Stimulated activated naive CD8-positive, alpha-beta T cell treated with anti-CD3 and anti-CD28 coated beads, Interleukin-15, amount 100 ng/mL, for 72 hours (primary cell): ENCODE measurements at regions not wholly inside any gene's neighbourhood (a gene's known extent, or its start where the extent isn't known, plus 50 kb on each side); places are given as distances from the start of the nearest gene placed in this dataset.
"Not testable (repeated sequence)": the region's sequence is repeated elsewhere in the genome, so short reads cannot be mapped to it uniquely, and the experiment has no call there.

Experiments used
- ATAC-seq: fragments of 150-1000 bp; cut with Tn5 transposase; 2 replicates; pipeline ENCODE4 v1.10.0; 2021; ENCODE audit warnings: mild to moderate bottlenecking, moderate library complexity
- DNase-seq, 2 donors: peaks; one replicate each; pipeline ENCODE4 v3.0.0; 2021 to 2022
- H3K27ac Mint-ChIP-seq, 2 donors: one replicate each; pipeline ENCODE4 v1.8.0; 2022; ENCODE audit warnings: mild to moderate bottlenecking in 2 of 2, mixed read lengths in 2 of 2, moderate library complexity in 2 of 2
- H3K27me3 Mint-ChIP-seq: one replicate; pipeline ENCODE4 v1.8.0; 2022; ENCODE audit warnings: mixed read lengths
- H3K4me1 Mint-ChIP-seq: one replicate; pipeline ENCODE4 v1.8.0; 2022; ENCODE audit warnings: mild to moderate bottlenecking, mixed read lengths
- H3K4me3 Mint-ChIP-seq, 2 donors: one replicate each; pipeline ENCODE4 v1.8.0; 2022; ENCODE audit warnings: mild to moderate bottlenecking in 2 of 2, mixed read lengths in 2 of 2, moderate library complexity in 1 of 2
- H3K9me3 Mint-ChIP-seq, 2 donors: one replicate each; pipeline ENCODE4 v1.8.0; 2022; ENCODE audit warnings: mixed read lengths in 2 of 2

GRCh38 chr2:58720033-58720769, 479.1 kb upstream of the FANCL start:
- Mint-ChIP-seq H3K27me3 (no peaks in the 10 kb centered on the region), H3K4me1 (no peaks in the 10 kb centered on the region), H3K27ac (no peak overlapping the region), H3K9me3 (no peaks in the 10 kb centered on the region), H3K4me3 (no peak overlapping the region)
- DNase-seq (no peak), ATAC-seq (no peak)

- no peaks in the 10 kb centered on the region for H3K4me1 Mint-ChIP-seq
- no peak overlapping the region for H3K4me3 Mint-ChIP-seq
- H3K27me3 Mint-ChIP-seq, result no peaks in the 10 kb centered on the region
- H3K27ac Mint-ChIP-seq, result no peak overlapping the region
- DNase-seq (no peak), ATAC-seq (no peak)
- no peaks in the 10 kb centered on the region for H3K9me3 Mint-ChIP-seq
Observed at GRCh38 chr2:58715344-58715743, 474.2 kb upstream of the FANCL start.

GRCh38 chr2:58714238-58714637, 473.1 kb upstream of the FANCL start:
- DNase-seq, result no peak
- no peaks in the 10 kb centered on the region for H3K27me3 Mint-ChIP-seq
- ATAC-seq, result no peak
- no peaks in the 10 kb centered on the region for H3K4me1 Mint-ChIP-seq
- H3K9me3 Mint-ChIP-seq, result no peaks in the 10 kb centered on the region
- H3K27ac Mint-ChIP-seq, result no peak overlapping the region
- no peak overlapping the region for H3K4me3 Mint-ChIP-seq

GRCh38 chr2:58710795-58711279, 469.7 kb upstream of the FANCL start:
- ATAC-seq (no peak), DNase-seq (no peak)
- no peaks in the 10 kb centered on the region for H3K9me3 Mint-ChIP-seq
- H3K4me1 Mint-ChIP-seq, result no peaks in the 10 kb centered on the region
- no peak overlapping the region for H3K4me3 Mint-ChIP-seq
- no peak overlapping the region for H3K27ac Mint-ChIP-seq
- H3K27me3 Mint-ChIP-seq, result no peaks in the 10 kb centered on the region

- Mint-ChIP-seq H3K27me3 (no peaks in the 10 kb centered on the region), H3K4me1 (no peaks in the 10 kb centered on the region), H3K27ac (no peak overlapping the region), H3K4me3 (no peak overlapping the region), H3K9me3 (no peaks in the 10 kb centered on the region)
- ATAC-seq, result peak; percentile 46
- no peak for DNase-seq
Observed at GRCh38 chr2:58709687-58710354, 468.7 kb upstream of the FANCL start.

- ATAC-seq, result peak; percentile 12
- Mint-ChIP-seq H3K4me1 (no peaks in the 10 kb centered on the region), H3K27ac (no peak overlapping the region)
Observed at GRCh38 chr2:58709274-58709673, 468.1 kb upstream of the FANCL start.

GRCh38 chr2:58708565-58708964, 467.4 kb upstream of the FANCL start:
- H3K4me1 Mint-ChIP-seq, result no peaks in the 10 kb centered on the region
- H3K27ac Mint-ChIP-seq, result no peak overlapping the region
- H3K9me3 Mint-ChIP-seq, result no peaks in the 10 kb centered on the region
- DNase-seq (no peak), ATAC-seq (no peak)
- H3K4me3 Mint-ChIP-seq, result no peak overlapping the region
- H3K27me3 Mint-ChIP-seq, result no peaks in the 10 kb centered on the region

More at GRCh38 chr2:58709274-58709673, 468.1 kb upstream of the FANCL start:
- DNase-seq, result no peak
- Mint-ChIP-seq H3K27me3 (no peaks in the 10 kb centered on the region), H3K4me3 (no peak overlapping the region), H3K9me3 (no peaks in the 10 kb centered on the region)

- no peaks in the 10 kb centered on the region for H3K27me3 Mint-ChIP-seq
- H3K4me3 Mint-ChIP-seq, result no peak overlapping the region
- no peaks in the 10 kb centered on the region for H3K4me1 Mint-ChIP-seq
- DNase-seq (no peak), ATAC-seq (no peak)
- H3K9me3 Mint-ChIP-seq, result no peaks in the 10 kb centered on the region
- no peak overlapping the region for H3K27ac Mint-ChIP-seq
Observed at GRCh38 chr2:58702302-58702885, 461.3 kb upstream of the FANCL start.

- ATAC-seq (no peak), DNase-seq (no peak)
- Mint-ChIP-seq H3K9me3 (no peaks in the 10 kb centered on the region), H3K4me1 (no peaks in the 10 kb centered on the region), H3K27me3 (no peaks in the 10 kb centered on the region), H3K4me3 (no peak overlapping the region), H3K27ac (no peak overlapping the region)
Observed at GRCh38 chr2:58701688-58702301, 460.7 kb upstream of the FANCL start.

GRCh38 chr2:58700591-58700990, 459.5 kb upstream of the FANCL start:
- Mint-ChIP-seq H3K4me1 (no peaks in the 10 kb centered on the region), H3K27me3 (no peaks in the 10 kb centered on the region), H3K4me3 (no peak overlapping the region), H3K27ac (no peak overlapping the region), H3K9me3 (peaks cover 0 to under 1% of the 10 kb centered on the region in 2 donors)
- ATAC-seq (no peak), DNase-seq (no peak)

- ATAC-seq (no peak), DNase-seq (no peak)
- H3K4me3 Mint-ChIP-seq, result no peak overlapping the region
- peaks cover 0 to 4% of the 10 kb centered on the region in 2 donors for H3K9me3 Mint-ChIP-seq
- H3K4me1 Mint-ChIP-seq, result no peaks in the 10 kb centered on the region
- H3K27me3 Mint-ChIP-seq, result no peaks in the 10 kb centered on the region
- H3K27ac Mint-ChIP-seq, result no peak overlapping the region
Observed at GRCh38 chr2:58699411-58699810, 458.3 kb upstream of the FANCL start.

GRCh38 chr2:58698620-58699019, 457.5 kb upstream of the FANCL start:
- Mint-ChIP-seq H3K4me1 (no peaks in the 10 kb centered on the region), H3K27ac (no peak overlapping the region), H3K27me3 (no peaks in the 10 kb centered on the region), H3K4me3 (no peak overlapping the region), H3K9me3 (peaks cover 0 to 4% of the 10 kb centered on the region in 2 donors)
- DNase-seq, result no peak
- no peak for ATAC-seq

GRCh38 chr2:58694114-58694513, 453.0 kb upstream of the FANCL start:
- DNase-seq, H3K27ac Mint-ChIP-seq, H3K27me3 Mint-ChIP-seq, ATAC-seq, H3K9me3 Mint-ChIP-seq, H3K4me1 Mint-ChIP-seq, H3K4me3 Mint-ChIP-seq: not testable (repeated sequence)

- H3K9me3 Mint-ChIP-seq, result peaks cover 7 to 14% of the 10 kb centered on the region in 2 donors
- not testable (repeated sequence) for ATAC-seq, DNase-seq, H3K27ac Mint-ChIP-seq, H3K27me3 Mint-ChIP-seq, H3K4me3 Mint-ChIP-seq, H3K4me1 Mint-ChIP-seq
Observed at GRCh38 chr2:58691041-58691440, 449.9 kb upstream of the FANCL start.

- Mint-ChIP-seq H3K9me3 (peaks cover 7 to 10% of the 10 kb centered on the region in 2 donors), H3K27ac (no peak overlapping the region), H3K27me3 (peaks cover 10% of the 10 kb centered on the region), H3K4me1 (no peaks in the 10 kb centered on the region), H3K4me3 (no peak overlapping the region)
- no peak for ATAC-seq
- DNase-seq, result no peak
Observed at GRCh38 chr2:58688813-58689212, 447.7 kb upstream of the FANCL start.

- ATAC-seq (no peak), DNase-seq (no peak)
- Mint-ChIP-seq H3K27me3 (peaks cover 10% of the 10 kb centered on the region), H3K9me3 (peaks cover 7 to 10% of the 10 kb centered on the region in 2 donors), H3K4me3 (no peak overlapping the region), H3K27ac (no peak overlapping the region), H3K4me1 (no peaks in the 10 kb centered on the region)
Observed at GRCh38 chr2:58686776-58687175, 445.7 kb upstream of the FANCL start.
